NCI-H1092 (cell line): ENCODE measurements at regions not wholly inside any gene's neighbourhood (a gene's known extent, or its start where the extent isn't known, plus 50 kb on each side); places are given as distances from the start of the nearest gene placed in this dataset.

Experiments used
- DNase-seq: peaks from one replicate; lab custom pipeline; 2025; lab: John Stamatoyannopoulos, UW

GRCh38 chr11:128219731-128220120 is 367.6 kb downstream of the ETS1 start:
- no peak for DNase-seq

- DNase-seq: no peak
These were observed 371.2 kb downstream of the ETS1 start for GRCh38 chr11:128216198-128216597.

- no peak for DNase-seq
These were observed 372.0 kb downstream of the ETS1 start for GRCh38 chr11:128215238-128215882.

GRCh38 chr11:128214263-128214662 is 373.1 kb downstream of the ETS1 start:
- no peak for DNase-seq

GRCh38 chr11:128213461-128213860 is 373.9 kb downstream of the ETS1 start:
- DNase-seq: no peak

GRCh38 chr11:128212324-128212723 is 375.0 kb downstream of the ETS1 start:
- DNase-seq: no peak

GRCh38 chr11:128210148-128210940 is 377.0 kb downstream of the ETS1 start:
- no peak for DNase-seq

GRCh38 chr11:128209138-128209435 is 378.3 kb downstream of the ETS1 start:
- DNase-seq: no peak

GRCh38 chr11:128208329-128209137 is 378.8 kb downstream of the ETS1 start:
- peak; percentile 7 for DNase-seq

- no peak for DNase-seq
These were observed 379.5 kb downstream of the ETS1 start for GRCh38 chr11:128207861-128208321.

GRCh38 chr11:128206461-128206860 is 380.9 kb downstream of the ETS1 start:
- DNase-seq: no peak

GRCh38 chr11:128205796-128206195 is 381.6 kb downstream of the ETS1 start:
- no peak for DNase-seq

- no peak for DNase-seq
These were observed 382.5 kb downstream of the ETS1 start for GRCh38 chr11:128204898-128205297.

- no peak for DNase-seq
These were observed 385.6 kb downstream of the ETS1 start for GRCh38 chr11:128201801-128202200.

- DNase-seq: no peak
These were observed 386.3 kb downstream of the ETS1 start for GRCh38 chr11:128201009-128201408.

- DNase-seq: no peak
These were observed 386.9 kb downstream of the ETS1 start for GRCh38 chr11:128200467-128200866.

GRCh38 chr11:128198216-128198772 is 389.1 kb downstream of the ETS1 start:
- DNase-seq: no peak

GRCh38 chr11:128196235-128196634 is 391.1 kb downstream of the ETS1 start:
- DNase-seq: no peak

GRCh38 chr11:128195756-128196155 is 391.6 kb downstream of the ETS1 start:
- no peak for DNase-seq

- DNase-seq: no peak
These were observed 392.2 kb downstream of the ETS1 start for GRCh38 chr11:128195057-128195751.

GRCh38 chr11:128194216-128194615 is 393.1 kb downstream of the ETS1 start:
- no peak for DNase-seq

GRCh38 chr11:128193615-128194014 is 393.7 kb downstream of the ETS1 start:
- DNase-seq: no peak
